Spleen (tissue), 11 donors: ENCODE measurements at regions not wholly inside any gene's neighbourhood (a gene's known extent, or its start where the extent isn't known, plus 50 kb on each side); places are given as distances from the start of the nearest gene placed in this dataset.

Source experiments
- DNase-seq: peaks from one replicate; pipeline ENCODE4 v3.0.0-alpha.2; 2020
- H3K27ac ChIP-seq, 8 donors: fragments of 200-600 bp; sonication (generic) in 7 of 8; 1 replicate in 4 of 8; 2 replicates in 4 of 8; pipeline versions ENCODE4 v1.5.0 to v1.8.0; 2016 to 2021; ENCODE audit warnings: inconsistent platforms in 4 of 8, mild to moderate bottlenecking in 4 of 8, moderate library complexity in 1 of 8
- H3K27me3 ChIP-seq, 7 donors: fragments of 200-600 bp; sonication (generic) in 6 of 7; replicated peaks in 1 of 7; 1 replicate in 4 of 7; 2 replicates in 3 of 7; pipeline versions ENCODE4 v1.5.0 to v1.8.0; 2016 to 2021; ENCODE audit warnings: inconsistent platforms in 3 of 7, mild to moderate bottlenecking in 1 of 7
- H3K36me3 ChIP-seq, 6 donors: fragments of 200-600 bp; sonication (generic) in 5 of 6; 1 replicate in 4 of 6; 2 replicates in 2 of 6; pipeline versions ENCODE4 v1.5.0 to v1.8.0; 2016 to 2021; ENCODE audit warnings: inconsistent platforms in 2 of 6
- H3K4me1 ChIP-seq, 6 donors: fragments of 200-600 bp; sonication (generic) in 5 of 6; 1 replicate in 3 of 6; 2 replicates in 3 of 6; pipeline versions ENCODE4 v1.5.0 to v1.8.0; 2016 to 2021; ENCODE audit warnings: inconsistent platforms in 3 of 6
- H3K4me3 ChIP-seq, 8 donors: fragments of 200-600 bp; sonication (generic) in 7 of 8; 1 replicate in 4 of 8; 2 replicates in 4 of 8; pipeline versions ENCODE4 v1.5.0 to v1.8.0; 2016 to 2021; ENCODE audit warnings: inconsistent platforms in 4 of 8, mild to moderate bottlenecking in 4 of 8, moderate library complexity in 2 of 8
- H3K9me3 ChIP-seq, 8 donors: fragments of 200-600 bp; sonication (generic) in 7 of 8; 1 replicate in 4 of 8; 2 replicates in 4 of 8; pipeline versions ENCODE4 v1.5.0 to v1.8.0; 2016 to 2021; ENCODE audit warnings: inconsistent platforms in 4 of 8
- CTCF ChIP-seq, 11 experiments: fragments of 200-600 bp in 7 of 11; fragments of 450-650 bp in 4 of 11; sonication (generic) in 4 of 11; IDR thresholded peaks in 8 of 11; conservative IDR thresholded peaks in 3 of 11; 1 replicate in 7 of 11; 2 replicates in 4 of 11; pipeline versions ENCODE4 v1.4.0 to v1.8.0; 2016 to 2021; ENCODE audit warnings: antibody characterized with exemption in 11 of 11, inconsistent platforms in 4 of 11, mild to moderate bottlenecking in 1 of 11
- POLR2A ChIP-seq, 3 donors: fragments of 450-650 bp; IDR thresholded peaks; one replicate each; pipeline ENCODE4 v1.5.1; 2017; ENCODE audit warnings: antibody characterized with exemption in 3 of 3, mild to moderate bottlenecking in 1 of 3
- POLR2AphosphoS5 ChIP-seq, 3 donors: sonication (generic); formaldehyde crosslinking; IDR thresholded peaks; one replicate each; pipeline ENCODE4 v1.5.1; 2017; ENCODE audit warnings: antibody characterized with exemption in 3 of 3
- WGBS, 5 donors: extraction: QIAGEN DNeasy Blood & Tissue Kit in 3 of 5; methylation state at CpG; one replicate each; pipeline versions ENCODE4 v1.1.5 to v1.1.7; 2013 to 2018; 5-methylcytosine and 5-hydroxymethylcytosine counted together
- intact Hi-C: fragments of 100-400 bp; cut with DNase I; formaldehyde crosslinking; loops from one replicate; pipeline ENCODE4 v1.15.0; 2023; ENCODE audit warnings: low total_unique reads
- donor health status: healthy with polysubstance abuse.
- donor health status: DM: no; HTN: no; CAD: no; lungs with moderate emphysema.
- donor health status: DM: no; HTN: no; CAD: no.
- donor health status: Bipolar disorder and iron deficiency.
- donor health status: healthy.
- donor health status: DM: no; HTN: no; CAD: no.
- donor health status: DM: yes; HTN: yes; CAD: no.

GRCh38 chr18:56112984-56113383 is 525.0 kb upstream of the TCF4 start:
- no peak for DNase-seq
- intact Hi-C loops, result no loop called here
- H3K4me1 ChIP-seq, result peaks cover 0 to 30% (median 4%) of the 10 kb centered on the region in 6 donors
- 55 to 86% (median 70%) methylated on average over 1 of the region's 1 CpG for WGBS, 5 donors
- no peaks in the 10 kb centered on the region for H3K27me3 ChIP-seq
- H3K4me3 ChIP-seq, result no peak overlapping the region
- TF ChIP-seq POLR2A (IDR thresholded peaks at IDR 0.05) (no peak), CTCF (IDR thresholded peaks at IDR 0.05 in 8 of 11, conservative IDR thresholded peaks at IDR 0.05 in 3 of 11) (no peak)
- H3K36me3 ChIP-seq, result no peaks in the 10 kb centered on the region
- H3K27ac ChIP-seq, result no peak overlapping the region
- no peaks in the 10 kb centered on the region for H3K9me3 ChIP-seq

GRCh38 chr18:56112013-56112749 is 524.2 kb upstream of the TCF4 start:
- intact Hi-C loops, result no loop called here
- Histone ChIP-seq H3K27me3 (no peaks in the 10 kb centered on the region), H3K4me1 (peaks cover 0 to 30% (median 4%) of the 10 kb centered on the region in 6 donors), H3K36me3 (no peaks in the 10 kb centered on the region), H3K27ac (no peak overlapping the region), H3K9me3 (no peaks in the 10 kb centered on the region), H3K4me3 (no peak overlapping the region)
- 38 to 53% (median 40%) methylated on average over 6 of the region's 6 CpGs for WGBS, 5 donors
- no peak for DNase-seq
- TF ChIP-seq POLR2A (IDR thresholded peaks at IDR 0.05) (no peak), POLR2AphosphoS5 (IDR thresholded peaks at IDR 0.05) (no peak), CTCF (IDR thresholded peaks at IDR 0.05 in 8 of 11, conservative IDR thresholded peaks at IDR 0.05 in 3 of 11) (no peak)

GRCh38 chr18:56109757-56110156 is 521.8 kb upstream of the TCF4 start:
- Histone ChIP-seq H3K4me1 (peaks cover 0 to 17% (median 3%) of the 10 kb centered on the region in 6 donors), H3K4me3 (no peak overlapping the region), H3K27ac (no peak overlapping the region), H3K9me3 (peaks cover 0 to 8% (median under 1%) of the 10 kb centered on the region in 8 donors), H3K27me3 (no peaks in the 10 kb centered on the region), H3K36me3 (no peaks in the 10 kb centered on the region)
- DNase-seq, result no peak
- 63 to 90% (median 78%) methylated on average over 5 of the region's 5 CpGs for WGBS, 5 donors
- no peak for TF ChIP-seq POLR2A (IDR thresholded peaks at IDR 0.05)
- intact Hi-C loops, result no loop called here

- H3K36me3 ChIP-seq, result no peaks in the 10 kb centered on the region
- intact Hi-C loops, result no loop called here
- TF ChIP-seq POLR2A (IDR thresholded peaks at IDR 0.05), result no peak
- no peak for TF ChIP-seq CTCF (IDR thresholded peaks at IDR 0.05 in 8 of 11, conservative IDR thresholded peaks at IDR 0.05 in 3 of 11)
- no peak for TF ChIP-seq POLR2AphosphoS5 (IDR thresholded peaks at IDR 0.05)
- H3K27me3 ChIP-seq, result no peaks in the 10 kb centered on the region
- no peak overlapping the region for H3K4me3 ChIP-seq
- no peak for DNase-seq
- peaks cover 0 to 19% (median 10%) of the 10 kb centered on the region in 8 donors for H3K9me3 ChIP-seq
- WGBS, 5 donors, result 83 to 88% (median 86%) methylated on average over 4 of the region's 4 CpGs
- H3K27ac ChIP-seq, result no peak overlapping the region
- H3K4me1 ChIP-seq, result peaks cover 0 to 14% (median 2%) of the 10 kb centered on the region in 6 donors
These were observed 520.7 kb upstream of the TCF4 start for GRCh38 chr18:56108478-56109367.
